Heart left ventricle (tissue), 13 donors: ENCODE measurements at regions not wholly inside any gene's neighbourhood (a gene's known extent, or its start where the extent isn't known, plus 50 kb on each side); places are given as distances from the start of the nearest gene placed in this dataset.

Experiments used
- POLR2A ChIP-seq, 2 donors: fragments of 450-650 bp; IDR thresholded peaks; one replicate each; pipeline ENCODE4 v1.6.1; 2017; ENCODE audit warnings: antibody characterized with exemption in 2 of 2, mild to moderate bottlenecking in 2 of 2, moderate library complexity in 2 of 2
- TF ChIP-seq, protein P1 (sequence below), 12 donors: fragments of 200-600 bp; sonication (generic) in 4 of 12; IDR thresholded peaks; one replicate each; pipeline versions ENCODE4 v1.5.0 to v1.8.0; 2018 to 2022; ENCODE audit warnings: antibody characterized with exemption in 12 of 12, mild to moderate bottlenecking in 5 of 12
- donor health status: ischemic (EF 13 %, LVEDD 7.1; RV severe dilation, severe dysfunction).
- donor health status: DM: no; HTN: yes; CAD: no.
- donor health status: DM: no; HTN: no; CAD: no.
- donor health status: ischemic (EF 25% LVEDD 6.9; RV normal size, moderate dysfunction).
- donor health status: ischemic (EF 25% LVEDD 5.7; RV mildly dilated, moderate dysfunction).
- donor health status: ischemic (EF 35%, LVEDD 5.7; RV mildly dilated, moderate dysfunction).
- donor health status: nonischemic (EF 11% LVEDD 7.7; RV severe dilation, severe dysfunction).
- donor health status: DM: yes; HTN: yes; CAD: no.
- donor health status: PGD.
- donor health status: ischemic (EF 29% LVEDD 5.4; RV normal size, mild dysfunction).
- donor health status: nonischemic (EF 23%, LVEDD 6.1; RV moderate dilation, normal function).

GRCh38 chr5:102617191-102618187 lies 118.7 kb upstream of the SLCO6A1 start:
- TF ChIP-seq POLR2A (IDR thresholded peaks at IDR 0.05) = no peak
- TF ChIP-seq, protein P1, sequence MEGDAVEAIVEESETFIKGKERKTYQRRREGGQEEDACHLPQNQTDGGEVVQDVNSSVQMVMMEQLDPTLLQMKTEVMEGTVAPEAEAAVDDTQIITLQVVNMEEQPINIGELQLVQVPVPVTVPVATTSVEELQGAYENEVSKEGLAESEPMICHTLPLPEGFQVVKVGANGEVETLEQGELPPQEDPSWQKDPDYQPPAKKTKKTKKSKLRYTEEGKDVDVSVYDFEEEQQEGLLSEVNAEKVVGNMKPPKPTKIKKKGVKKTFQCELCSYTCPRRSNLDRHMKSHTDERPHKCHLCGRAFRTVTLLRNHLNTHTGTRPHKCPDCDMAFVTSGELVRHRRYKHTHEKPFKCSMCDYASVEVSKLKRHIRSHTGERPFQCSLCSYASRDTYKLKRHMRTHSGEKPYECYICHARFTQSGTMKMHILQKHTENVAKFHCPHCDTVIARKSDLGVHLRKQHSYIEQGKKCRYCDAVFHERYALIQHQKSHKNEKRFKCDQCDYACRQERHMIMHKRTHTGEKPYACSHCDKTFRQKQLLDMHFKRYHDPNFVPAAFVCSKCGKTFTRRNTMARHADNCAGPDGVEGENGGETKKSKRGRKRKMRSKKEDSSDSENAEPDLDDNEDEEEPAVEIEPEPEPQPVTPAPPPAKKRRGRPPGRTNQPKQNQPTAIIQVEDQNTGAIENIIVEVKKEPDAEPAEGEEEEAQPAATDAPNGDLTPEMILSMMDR (IDR thresholded peaks at IDR 0.05) = no peak
